ENCODE measurements at regions not wholly inside any gene's neighbourhood (a gene's known extent, or its start where the extent isn't known, plus 50 kb on each side); places are given as distances from the start of the nearest gene placed in this dataset.

- H3K27me3 ChIP-seq (ENCODE audit: low read length): no peaks in the 10 kb centered on the region
- H3K4me2 ChIP-seq (ENCODE audit: low read depth, low read length, poor library complexity, severe bottlenecking): no peak overlapping the region
- H2AFZ ChIP-seq (ENCODE audit: low read depth, low read length, severe bottlenecking): no peak overlapping the region
- H3K79me2 ChIP-seq (ENCODE audit: insufficient read depth, low read length): no peaks in the 10 kb centered on the region
- H3K9ac ChIP-seq (ENCODE audit: low read length): no peak overlapping the region
- H3F3A ChIP-seq (ENCODE audit: insufficient read depth): no peaks in the 10 kb centered on the region
- H3K27ac ChIP-seq (ENCODE audit: low read depth, low read length): no peak overlapping the region
- no peaks in the 10 kb centered on the region for H3K9me2 ChIP-seq (replicated peaks; ENCODE audit: insufficient read depth, low read length)
- H3K4me3 ChIP-seq (ENCODE audit: insufficient read depth, low read length, poor library complexity, severe bottlenecking): no peak overlapping the region
- no peak for TF ChIP-seq CTCF (IDR thresholded peaks at IDR 0.05; ENCODE audit: insufficient read depth, low read length, poor library complexity, severe bottlenecking)
- no peak for TF ChIP-seq EZH2phosphoT487 (conservative IDR thresholded peaks at IDR 0.05; ENCODE audit: low read length)
- no peaks in the 10 kb centered on the region for H3K9me3 ChIP-seq (ENCODE audit: insufficient read depth, low read length)
- no peaks in the 10 kb centered on the region for H4K20me1 ChIP-seq (ENCODE audit: low read depth, low read length)
- no peaks in the 10 kb centered on the region for H3K36me3 ChIP-seq (ENCODE audit: low read length)
Measured at GRCh38 chr9:113781381-113781780, 94.7 kb upstream of the ZNF618 start.

- H3K36me3 ChIP-seq (ENCODE audit: low read length): no peaks in the 10 kb centered on the region
- H3K9me2 ChIP-seq (replicated peaks; ENCODE audit: insufficient read depth, low read length): no peaks in the 10 kb centered on the region
- H3K9ac ChIP-seq (ENCODE audit: low read length): no peak overlapping the region
- H3K9me3 ChIP-seq (ENCODE audit: insufficient read depth, low read length): no peaks in the 10 kb centered on the region
- no peak overlapping the region for H3K27ac ChIP-seq (ENCODE audit: low read depth, low read length)
- H3K27me3 ChIP-seq (ENCODE audit: low read length): no peaks in the 10 kb centered on the region
- no peak overlapping the region for H3K4me2 ChIP-seq (ENCODE audit: low read depth, low read length, poor library complexity, severe bottlenecking)
- H3K4me3 ChIP-seq (ENCODE audit: insufficient read depth, low read length, poor library complexity, severe bottlenecking): no peak overlapping the region
- no peaks in the 10 kb centered on the region for H3K79me2 ChIP-seq (ENCODE audit: insufficient read depth, low read length)
- TF ChIP-seq CTCF (IDR thresholded peaks at IDR 0.05; ENCODE audit: insufficient read depth, low read length, poor library complexity, severe bottlenecking): no peak
- TF ChIP-seq EZH2phosphoT487 (conservative IDR thresholded peaks at IDR 0.05; ENCODE audit: low read length): no peak
- no peak overlapping the region for H2AFZ ChIP-seq (ENCODE audit: low read depth, low read length, severe bottlenecking)
- H3F3A ChIP-seq (ENCODE audit: insufficient read depth): no peaks in the 10 kb centered on the region
- H4K20me1 ChIP-seq (ENCODE audit: low read depth, low read length): no peaks in the 10 kb centered on the region
Measured at GRCh38 chr9:113781896-113782295, 94.2 kb upstream of the ZNF618 start.

GRCh38 chr9:113783475-113783874 lies 92.6 kb upstream of the ZNF618 start:
- TF ChIP-seq CTCF (IDR thresholded peaks at IDR 0.05; ENCODE audit: insufficient read depth, low read length, poor library complexity, severe bottlenecking) (no peak), EZH2phosphoT487 (conservative IDR thresholded peaks at IDR 0.05; ENCODE audit: low read length) (no peak)
- no peaks in the 10 kb centered on the region for H4K20me1 ChIP-seq (ENCODE audit: low read depth, low read length)
- H3F3A ChIP-seq (ENCODE audit: insufficient read depth): no peaks in the 10 kb centered on the region
- H3K4me3 ChIP-seq (ENCODE audit: insufficient read depth, low read length, poor library complexity, severe bottlenecking): no peak overlapping the region
- no peaks in the 10 kb centered on the region for H3K9me3 ChIP-seq (ENCODE audit: insufficient read depth, low read length)
- H2AFZ ChIP-seq (ENCODE audit: low read depth, low read length, severe bottlenecking): no peak overlapping the region
- H3K36me3 ChIP-seq (ENCODE audit: low read length): no peaks in the 10 kb centered on the region
- H3K27ac ChIP-seq (ENCODE audit: low read depth, low read length): no peak overlapping the region
- H3K4me2 ChIP-seq (ENCODE audit: low read depth, low read length, poor library complexity, severe bottlenecking): no peak overlapping the region
- H3K9ac ChIP-seq (ENCODE audit: low read length): no peak overlapping the region
- no peaks in the 10 kb centered on the region for H3K27me3 ChIP-seq (ENCODE audit: low read length)
- no peaks in the 10 kb centered on the region for H3K9me2 ChIP-seq (replicated peaks; ENCODE audit: insufficient read depth, low read length)
- H3K79me2 ChIP-seq (ENCODE audit: insufficient read depth, low read length): no peaks in the 10 kb centered on the region
